ENCODE measurements at regions not wholly inside any gene's neighbourhood (a gene's known extent, or its start where the extent isn't known, plus 50 kb on each side); places are given as distances from the start of the nearest gene placed in this dataset.

GRCh38 chr15:95018888-95019545, 787.7 kb downstream of the MCTP2 start:
- H4K20me1 ChIP-seq (ENCODE audit: insufficient read depth, low read length): no peaks in the 10 kb centered on the region
- H3K4me2 ChIP-seq (ENCODE audit: insufficient read depth, low read length): no peak overlapping the region
- H3K27ac ChIP-seq (ENCODE audit: low read length): no peak overlapping the region
- no peak for DNase-seq
- no peak overlapping the region for H3K9ac ChIP-seq (ENCODE audit: low read depth, low read length)
- no peak overlapping the region for H2AFZ ChIP-seq (ENCODE audit: low read depth, low read length)
- H3K9me3 ChIP-seq (ENCODE audit: insufficient read depth, low read length, severe bottlenecking): no peaks in the 10 kb centered on the region
- no peaks in the 10 kb centered on the region for H3K79me2 ChIP-seq (ENCODE audit: insufficient read depth, low read length)
- no peaks in the 10 kb centered on the region for H3K36me3 ChIP-seq (ENCODE audit: insufficient read depth, low read length)
- no peak for ATAC-seq (ENCODE audit: insufficient read depth, low read depth)
- H3K27me3 ChIP-seq (ENCODE audit: insufficient read depth, low read length, poor library complexity): no peaks in the 10 kb centered on the region
- H3K4me1 ChIP-seq (ENCODE audit: insufficient read depth, low read length): no peaks in the 10 kb centered on the region
- TF ChIP-seq EZH2 (IDR thresholded peaks at IDR 0.05; ENCODE audit: borderline replicate concordance, low read depth, low read length, severe bottlenecking) (no peak), CTCF (IDR thresholded peaks at IDR 0.05; ENCODE audit: borderline replicate concordance, extremely low read depth, low read length, poor library complexity, severe bottlenecking) (no peak)
- no peak overlapping the region for H3K4me3 ChIP-seq (ENCODE audit: low read depth in 1 of 2, low read length in 2 of 2)

GRCh38 chr15:95019907-95020306, 788.5 kb downstream of the MCTP2 start:
- Histone ChIP-seq H3K9me3 (ENCODE audit: insufficient read depth, low read length, severe bottlenecking) (no peaks in the 10 kb centered on the region), H4K20me1 (ENCODE audit: insufficient read depth, low read length) (no peaks in the 10 kb centered on the region), H2AFZ (ENCODE audit: low read depth, low read length) (no peak overlapping the region), H3K79me2 (ENCODE audit: insufficient read depth, low read length) (no peaks in the 10 kb centered on the region), H3K4me2 (ENCODE audit: insufficient read depth, low read length) (no peak overlapping the region), H3K4me1 (ENCODE audit: insufficient read depth, low read length) (no peaks in the 10 kb centered on the region), H3K27ac (ENCODE audit: low read length) (no peak overlapping the region), H3K9ac (ENCODE audit: low read depth, low read length) (no peak overlapping the region), H3K27me3 (ENCODE audit: insufficient read depth, low read length, poor library complexity) (no peaks in the 10 kb centered on the region), H3K4me3 (ENCODE audit: low read depth in 1 of 2, low read length in 2 of 2) (no peak overlapping the region), H3K36me3 (ENCODE audit: insufficient read depth, low read length) (no peaks in the 10 kb centered on the region)
- DNase-seq (no peak), ATAC-seq (ENCODE audit: insufficient read depth, low read depth) (no peak)
- TF ChIP-seq CTCF (IDR thresholded peaks at IDR 0.05; ENCODE audit: borderline replicate concordance, extremely low read depth, low read length, poor library complexity, severe bottlenecking): no peak
- no peak for TF ChIP-seq EZH2 (IDR thresholded peaks at IDR 0.05; ENCODE audit: borderline replicate concordance, low read depth, low read length, severe bottlenecking)

- no peak for ATAC-seq (ENCODE audit: insufficient read depth, low read depth)
- Histone ChIP-seq H3K4me1 (ENCODE audit: insufficient read depth, low read length) (no peaks in the 10 kb centered on the region), H3K9me3 (ENCODE audit: insufficient read depth, low read length, severe bottlenecking) (no peaks in the 10 kb centered on the region), H3K36me3 (ENCODE audit: insufficient read depth, low read length) (no peaks in the 10 kb centered on the region), H3K79me2 (ENCODE audit: insufficient read depth, low read length) (no peaks in the 10 kb centered on the region), H3K4me2 (ENCODE audit: insufficient read depth, low read length) (no peak overlapping the region), H4K20me1 (ENCODE audit: insufficient read depth, low read length) (no peaks in the 10 kb centered on the region), H2AFZ (ENCODE audit: low read depth, low read length) (no peak overlapping the region), H3K27me3 (ENCODE audit: insufficient read depth, low read length, poor library complexity) (no peaks in the 10 kb centered on the region), H3K27ac (ENCODE audit: low read length) (no peak overlapping the region), H3K9ac (ENCODE audit: low read depth, low read length) (no peak overlapping the region), H3K4me3 (ENCODE audit: low read depth in 1 of 2, low read length in 2 of 2) (no peak overlapping the region)
- DNase-seq: no peak
- TF ChIP-seq EZH2 (IDR thresholded peaks at IDR 0.05; ENCODE audit: borderline replicate concordance, low read depth, low read length, severe bottlenecking) (no peak), CTCF (IDR thresholded peaks at IDR 0.05; ENCODE audit: borderline replicate concordance, extremely low read depth, low read length, poor library complexity, severe bottlenecking) (no peak)
Observed at GRCh38 chr15:95021816-95022215, 790.5 kb downstream of the MCTP2 start.
